AG04449 (cell line): ENCODE measurements at regions not wholly inside any gene's neighbourhood (a gene's known extent, or its start where the extent isn't known, plus 50 kb on each side); places are given as distances from the start of the nearest gene placed in this dataset.
"Not testable (repeated sequence)": the region's sequence is repeated elsewhere in the genome, so short reads cannot be mapped to it uniquely, and the experiment has no call there.

Experiments used
- CTCF ChIA-PET: fragments of 350-600 bp; formaldehyde crosslinking; extraction: SDS; loops from one replicate; lab custom pipeline; 2021; ENCODE audit warnings: antibody characterized with exemption; lab: Yijun Ruan, JAX
- POLR2A ChIA-PET: fragments of 400-600, 350-600 bp; formaldehyde crosslinking; extraction: SDS; loops from one replicate; lab custom pipeline; 2020; ENCODE audit warnings: antibody characterized with exemption, inconsistent platforms; lab: Yijun Ruan, JAX
- DNase-seq: peaks from one replicate; pipeline ENCODE4 v3.0.0-alpha.2; 2010; ENCODE audit warnings: low read depth, low spot score
- H3K4me3 ChIP-seq: 2 replicates; pipeline ENCODE4 v1.5.1; 2011; ENCODE audit warnings: low read depth, mild to moderate bottlenecking, control low read depth, low read length
- TF ChIP-seq, protein P1 (sequence below): IDR thresholded peaks from one replicate; pipeline ENCODE4 v1.5.1; 2011; ENCODE audit warnings: mild to moderate bottlenecking, moderate library complexity, low read length, control low read depth, inconsistent platforms; ENCODE audit not compliant: insufficient read depth; ENCODE audit errors: missing control alignments

DNA sequence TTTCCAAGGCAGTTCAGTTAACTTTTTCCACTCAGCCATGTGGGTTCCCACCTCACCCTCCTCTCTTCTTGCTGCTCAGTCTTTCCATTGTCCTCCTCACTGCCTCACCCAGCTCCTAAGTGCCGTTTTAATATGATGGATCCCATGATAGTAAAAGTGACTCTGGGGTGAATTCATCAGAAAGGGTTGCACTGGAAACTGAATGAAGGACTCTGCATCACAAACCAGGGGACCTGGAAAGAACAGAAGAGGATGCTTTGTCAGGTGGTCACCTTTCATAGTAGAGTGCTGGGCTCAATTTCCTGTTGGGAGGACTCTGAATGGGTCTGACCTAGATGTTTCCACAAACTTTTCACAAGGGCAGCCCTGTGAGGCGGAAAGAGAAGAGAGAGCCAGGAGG, 67.8 kb upstream of the SLC8A3 start:
- ChIA-PET POLR2A (no interaction called here), CTCF (no interaction called here)
- TF ChIP-seq, protein P1, sequence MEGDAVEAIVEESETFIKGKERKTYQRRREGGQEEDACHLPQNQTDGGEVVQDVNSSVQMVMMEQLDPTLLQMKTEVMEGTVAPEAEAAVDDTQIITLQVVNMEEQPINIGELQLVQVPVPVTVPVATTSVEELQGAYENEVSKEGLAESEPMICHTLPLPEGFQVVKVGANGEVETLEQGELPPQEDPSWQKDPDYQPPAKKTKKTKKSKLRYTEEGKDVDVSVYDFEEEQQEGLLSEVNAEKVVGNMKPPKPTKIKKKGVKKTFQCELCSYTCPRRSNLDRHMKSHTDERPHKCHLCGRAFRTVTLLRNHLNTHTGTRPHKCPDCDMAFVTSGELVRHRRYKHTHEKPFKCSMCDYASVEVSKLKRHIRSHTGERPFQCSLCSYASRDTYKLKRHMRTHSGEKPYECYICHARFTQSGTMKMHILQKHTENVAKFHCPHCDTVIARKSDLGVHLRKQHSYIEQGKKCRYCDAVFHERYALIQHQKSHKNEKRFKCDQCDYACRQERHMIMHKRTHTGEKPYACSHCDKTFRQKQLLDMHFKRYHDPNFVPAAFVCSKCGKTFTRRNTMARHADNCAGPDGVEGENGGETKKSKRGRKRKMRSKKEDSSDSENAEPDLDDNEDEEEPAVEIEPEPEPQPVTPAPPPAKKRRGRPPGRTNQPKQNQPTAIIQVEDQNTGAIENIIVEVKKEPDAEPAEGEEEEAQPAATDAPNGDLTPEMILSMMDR, result no peak
- no peak for DNase-seq
- no peak overlapping the region for H3K4me3 ChIP-seq

DNA sequence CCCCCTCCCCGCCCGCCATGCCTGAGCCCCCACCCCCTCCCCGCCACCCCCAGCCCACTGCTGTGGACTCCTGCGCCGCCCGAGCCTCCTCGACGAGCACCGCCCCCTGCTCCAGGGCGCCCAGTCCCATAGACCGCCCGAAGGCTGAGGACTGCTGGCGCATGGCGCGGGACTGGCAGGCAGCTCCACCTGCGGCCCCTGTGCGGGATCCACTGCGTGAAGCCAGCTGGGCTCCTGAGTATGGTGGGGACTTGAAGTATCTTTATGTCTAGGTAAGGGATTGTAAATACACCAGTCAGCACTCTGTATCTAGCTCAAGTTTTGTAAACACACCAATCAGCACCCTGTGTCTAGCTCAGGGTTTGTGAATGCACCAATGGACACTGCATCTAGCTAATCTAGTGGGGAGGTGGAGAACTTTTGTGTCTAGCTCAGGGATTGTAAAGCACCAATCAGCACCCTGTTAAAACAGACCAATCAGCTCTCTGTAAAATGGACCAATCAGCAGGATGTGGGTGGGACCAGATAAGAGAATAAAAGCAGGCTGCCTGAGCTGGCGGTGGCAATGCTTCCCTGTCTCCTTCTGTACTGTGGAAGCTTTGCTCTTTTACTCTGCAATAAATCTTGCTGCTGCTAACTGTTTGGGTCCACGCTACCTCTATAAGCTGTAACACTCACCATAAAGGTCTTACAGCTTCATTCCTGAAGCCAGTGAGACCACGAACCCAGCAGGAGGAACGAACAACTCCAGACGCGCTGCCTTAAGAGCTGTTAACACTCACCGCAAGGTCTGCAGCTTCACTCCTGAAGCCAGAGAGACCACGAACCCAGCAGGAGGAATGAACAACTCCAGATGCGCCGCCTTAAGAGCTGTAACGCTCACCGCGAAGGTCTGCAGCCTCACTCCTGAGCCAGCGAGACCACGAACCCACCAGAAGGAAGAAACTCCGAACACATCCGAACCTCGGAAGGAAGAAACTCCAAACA, 66.6 kb upstream of the SLC8A3 start:
- CTCF ChIA-PET, DNase-seq, POLR2A ChIA-PET, H3K4me3 ChIP-seq: not testable (repeated sequence)

DNA sequence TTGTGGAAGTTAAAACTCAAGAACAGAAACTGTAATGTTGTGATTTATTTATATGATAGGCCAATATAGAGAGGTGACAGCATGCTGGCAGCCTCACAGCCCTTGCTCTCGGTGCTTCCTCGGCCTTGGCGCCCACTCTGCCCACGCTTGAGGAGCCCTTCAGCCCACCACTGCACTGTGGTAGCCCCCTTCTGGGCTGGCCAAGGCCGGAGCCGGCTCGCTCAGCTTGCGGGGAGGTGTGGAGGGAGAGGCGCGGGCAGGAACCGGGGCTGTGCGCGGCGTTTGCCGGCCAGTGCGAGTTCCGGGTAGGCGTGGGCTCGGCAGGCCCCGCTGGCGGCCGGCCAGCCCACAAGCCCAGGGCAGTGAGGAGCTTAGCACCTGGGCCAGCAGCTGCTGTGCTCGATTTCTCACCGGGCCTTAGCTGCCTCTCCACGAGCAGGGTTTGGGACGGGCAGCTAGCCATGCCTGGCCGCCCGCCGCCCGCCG, 65.8 kb upstream of the SLC8A3 start:
- POLR2A ChIA-PET, result no interaction called here
- DNase-seq, result no peak
- TF ChIP-seq, protein P1, result no peak
- CTCF ChIA-PET, result no interaction called here
- H3K4me3 ChIP-seq, result peak overlapping the region; percentile 44

DNA sequence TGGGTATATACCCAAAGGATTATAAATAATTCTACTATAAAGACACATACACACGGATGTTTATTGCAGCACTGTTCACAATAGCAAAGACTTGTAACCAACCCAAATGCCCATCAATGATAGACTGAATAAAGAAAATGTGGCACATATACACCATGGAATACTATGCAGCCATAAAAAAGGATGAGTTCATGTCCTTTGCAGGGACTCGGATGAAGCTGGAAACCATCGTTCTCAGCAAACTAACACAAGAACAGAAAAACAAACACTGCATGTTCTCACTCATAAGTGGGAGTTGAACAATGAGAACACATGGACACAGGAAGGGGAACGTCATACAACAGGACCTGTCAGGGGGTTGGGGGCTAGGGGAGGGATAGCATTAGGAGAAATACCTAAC, 64.8 kb upstream of the SLC8A3 start:
- DNase-seq, POLR2A ChIA-PET, H3K4me3 ChIP-seq, CTCF ChIA-PET: not testable (repeated sequence)

DNA sequence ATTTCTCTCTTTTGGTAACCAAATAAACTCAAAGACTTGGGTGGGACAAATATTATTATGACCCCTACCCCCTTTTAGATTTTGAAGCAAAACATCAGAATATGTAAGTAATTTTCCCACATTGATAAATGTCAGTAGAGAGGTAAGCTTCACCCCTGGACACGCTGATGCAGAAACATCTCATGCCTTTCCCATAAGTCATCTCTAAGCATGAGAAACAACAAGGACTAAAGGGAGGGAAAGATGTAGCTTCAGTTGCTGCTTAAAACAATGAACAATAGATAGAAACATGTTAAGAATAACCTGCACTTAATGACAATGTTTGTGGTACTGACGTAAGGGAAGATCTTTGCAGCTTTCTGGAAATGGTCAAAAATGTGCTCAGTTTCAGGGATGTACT, 56.3 kb upstream of the SLC8A3 start:
- ChIA-PET CTCF (no interaction called here), POLR2A (no interaction called here)
- no peak overlapping the region for H3K4me3 ChIP-seq
- DNase-seq, result no peak
- TF ChIP-seq, protein P1, result no peak

DNA sequence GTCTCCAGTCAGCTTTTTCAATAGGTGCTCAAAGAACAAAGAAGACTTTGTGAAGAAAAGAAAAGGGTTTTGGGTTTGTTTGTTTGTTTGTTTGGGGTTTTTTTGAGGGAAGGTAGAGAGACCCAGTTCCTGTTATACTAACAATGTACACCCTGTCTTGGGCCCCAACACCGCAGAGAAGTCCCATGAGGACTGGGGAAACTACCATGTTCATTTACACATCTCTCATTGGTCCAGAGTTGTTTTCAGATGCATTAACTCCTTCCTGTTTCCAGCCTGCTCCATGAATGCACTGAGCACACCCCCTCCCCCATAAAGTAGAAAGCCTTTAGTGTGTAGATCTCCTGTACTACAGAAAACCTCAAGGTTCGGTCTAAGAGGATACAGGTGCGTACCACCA, 51.1 kb upstream of the SLC8A3 start:
- no peak for DNase-seq
- ChIA-PET CTCF (no interaction called here), POLR2A (no interaction called here)
- no peak overlapping the region for H3K4me3 ChIP-seq
- TF ChIP-seq, protein P1, result no peak

DNA sequence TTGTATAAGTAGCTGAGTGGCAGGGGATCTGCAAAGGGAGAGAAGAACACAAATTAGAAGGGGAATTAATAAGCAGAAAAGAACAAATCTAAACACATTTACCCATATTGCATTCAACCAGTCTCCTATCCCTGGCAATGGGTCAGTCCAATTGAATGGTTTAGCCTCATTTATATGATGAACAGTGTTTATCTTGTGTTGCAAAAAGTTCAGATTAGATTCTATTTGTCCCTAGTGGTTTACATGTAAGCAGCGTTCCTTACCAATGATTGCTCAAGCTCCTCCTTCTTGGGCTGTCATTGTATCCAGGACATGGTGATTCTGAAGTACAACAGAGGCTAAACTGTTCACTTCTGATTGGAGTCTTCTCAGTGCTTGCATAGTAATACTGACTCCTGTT, 49.9 kb upstream of the SLC8A3 start:
- CTCF ChIA-PET, H3K4me3 ChIP-seq, DNase-seq, POLR2A ChIA-PET: not testable (repeated sequence)
